T1000 (cell line): ENCODE measurements at regions not wholly inside any gene's neighbourhood (a gene's known extent, or its start where the extent isn't known, plus 50 kb on each side); places are given as distances from the start of the nearest gene placed in this dataset.
A peak's percentile ranks its signal among the peaks of the same experiment; 100 is the strongest.

Experiments used
- DNase-seq: peaks from one replicate; lab custom pipeline; 2025; ENCODE audit warnings: mixed read lengths; lab: John Stamatoyannopoulos, UW

DNA sequence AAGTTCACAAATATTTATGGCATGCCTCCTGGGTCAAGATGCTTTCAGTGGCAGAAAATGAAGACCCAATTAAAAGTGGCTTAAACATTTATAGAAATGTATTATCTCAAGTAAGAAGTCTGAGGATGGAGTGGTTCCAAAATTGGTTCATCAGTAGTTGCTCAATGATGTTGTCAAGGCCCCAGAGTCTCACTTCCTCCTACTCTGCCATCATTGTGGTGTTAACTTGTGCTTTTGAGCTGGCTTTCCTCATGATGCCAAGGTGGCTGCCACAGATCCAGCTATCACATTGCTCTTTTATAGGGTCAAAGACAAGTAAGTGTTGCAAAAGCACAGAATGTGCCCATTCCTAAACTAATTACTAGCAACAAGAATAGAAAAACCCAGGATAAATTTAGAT, 404.6 kb upstream of the NRP1 start:
- no peak for DNase-seq

DNA sequence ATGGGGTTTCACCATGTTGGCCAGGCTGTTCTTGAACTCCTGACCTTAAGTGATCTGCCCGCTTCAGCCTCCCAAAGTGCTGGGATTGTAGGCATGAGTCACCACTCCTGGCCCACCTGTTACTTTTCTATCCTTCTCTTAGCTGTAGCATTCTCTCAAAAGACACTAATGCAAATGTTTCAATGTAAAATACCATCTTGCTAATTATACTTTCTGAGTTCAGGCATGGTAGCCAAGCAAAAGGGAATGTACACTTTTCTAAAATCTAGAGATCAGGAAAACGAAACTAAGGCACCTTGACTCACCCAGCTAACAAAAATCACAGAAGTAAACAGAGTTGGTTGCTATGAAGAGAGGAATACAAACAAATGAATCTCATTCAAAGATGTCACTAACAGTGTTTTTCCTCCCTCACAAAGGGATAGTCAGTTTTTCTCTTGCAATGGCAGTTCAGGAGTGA, 401.0 kb upstream of the NRP1 start:
- DNase-seq: no peak

DNA sequence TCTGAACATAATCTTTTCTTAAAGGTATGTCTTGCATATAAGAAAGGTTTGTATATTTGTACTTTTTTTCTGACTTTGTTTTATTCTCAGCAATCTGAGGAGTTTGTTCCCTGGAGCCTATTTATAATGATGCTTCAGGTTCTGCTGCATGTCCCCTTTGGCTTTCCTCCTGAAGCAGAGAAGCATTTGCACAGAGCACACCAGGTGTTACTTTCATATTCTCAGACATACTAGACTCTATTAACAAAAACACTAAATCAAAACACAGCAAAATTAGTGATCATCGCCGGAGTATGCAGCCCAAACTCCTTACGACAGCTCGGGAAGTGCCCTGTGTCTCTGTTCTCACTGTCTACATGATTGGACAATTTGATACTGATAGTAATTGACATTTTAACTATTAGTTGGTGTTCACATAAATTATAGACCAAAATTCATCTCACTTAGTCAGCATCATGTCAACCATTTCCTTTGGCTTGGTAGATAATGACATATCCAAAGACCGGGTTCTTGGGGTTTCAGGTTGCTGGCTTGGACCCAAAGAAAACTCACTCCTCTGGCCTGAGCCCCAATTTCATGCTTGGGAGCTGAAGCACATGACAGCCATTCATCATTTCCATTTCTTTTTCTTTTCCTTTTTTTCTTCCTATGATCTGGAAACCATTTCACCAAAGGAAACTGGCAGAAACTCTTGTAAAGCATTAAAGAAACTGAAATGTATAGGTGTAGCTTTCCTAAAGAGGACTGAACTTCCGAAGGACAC, 400.1 kb upstream of the NRP1 start:
- DNase-seq: no peak

DNA sequence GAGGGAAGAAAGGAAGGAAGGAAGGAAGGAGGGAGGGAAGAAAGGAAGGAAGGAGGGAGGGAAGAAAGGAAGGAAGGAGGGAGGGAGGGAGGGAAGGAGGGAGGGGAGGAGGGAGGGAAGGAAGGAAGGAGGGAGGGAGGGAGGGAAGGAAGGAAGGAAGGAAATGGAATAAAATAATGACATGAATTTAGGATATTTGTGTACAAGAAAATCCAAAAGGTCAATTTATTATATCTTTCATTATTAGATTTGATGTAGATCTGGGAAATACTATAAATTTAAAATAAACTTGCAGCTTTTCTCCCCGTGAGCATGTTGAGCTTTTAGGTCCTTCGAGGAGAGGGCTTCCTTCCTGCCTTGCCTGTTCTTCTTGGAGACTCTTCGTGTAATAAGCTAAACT, 398.6 kb upstream of the NRP1 start:
- no peak for DNase-seq

DNA sequence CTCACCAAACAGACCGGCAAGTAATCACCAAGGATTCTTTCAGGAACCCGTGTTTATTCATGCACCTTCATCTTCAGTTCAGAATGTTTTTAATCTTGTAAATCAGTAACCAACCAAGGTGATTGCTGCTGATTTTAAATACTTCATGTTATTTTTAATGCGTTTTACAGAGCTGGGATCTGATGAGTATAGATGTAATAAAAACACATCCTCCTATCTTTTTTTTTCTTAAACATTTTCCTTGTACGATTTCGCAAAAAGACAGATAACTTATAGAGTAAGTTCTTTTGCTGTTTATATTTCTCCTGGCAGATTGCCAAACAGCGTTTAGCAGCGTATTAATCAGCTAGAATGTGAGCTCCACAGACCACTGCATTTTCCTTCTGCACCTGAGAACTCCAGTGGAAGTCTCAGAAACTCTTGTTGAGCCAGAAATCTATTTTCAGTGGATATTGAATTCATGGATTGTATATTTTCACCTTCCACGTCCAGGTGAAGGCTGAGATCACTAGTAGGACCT, 397.8 kb upstream of the NRP1 start:
- no peak for DNase-seq

DNA sequence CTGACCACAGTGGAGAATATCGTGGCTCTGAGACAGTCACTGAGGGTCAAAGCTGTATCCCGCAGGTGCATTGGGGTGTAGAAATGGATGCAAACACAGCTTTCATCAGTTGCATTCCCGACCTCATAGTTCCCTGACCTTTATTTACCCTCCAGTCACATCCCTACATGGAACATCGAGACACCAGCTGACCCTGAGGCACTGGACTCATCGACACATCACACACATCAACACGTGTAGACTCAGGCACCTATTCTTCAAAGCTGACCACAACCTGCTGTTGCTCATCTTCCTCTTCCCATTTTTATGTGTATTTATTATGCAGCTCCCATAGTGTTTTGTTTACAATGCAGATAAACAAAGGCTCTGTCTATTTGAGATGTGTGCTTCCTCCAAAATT, 396.9 kb upstream of the NRP1 start:
- no peak for DNase-seq

DNA sequence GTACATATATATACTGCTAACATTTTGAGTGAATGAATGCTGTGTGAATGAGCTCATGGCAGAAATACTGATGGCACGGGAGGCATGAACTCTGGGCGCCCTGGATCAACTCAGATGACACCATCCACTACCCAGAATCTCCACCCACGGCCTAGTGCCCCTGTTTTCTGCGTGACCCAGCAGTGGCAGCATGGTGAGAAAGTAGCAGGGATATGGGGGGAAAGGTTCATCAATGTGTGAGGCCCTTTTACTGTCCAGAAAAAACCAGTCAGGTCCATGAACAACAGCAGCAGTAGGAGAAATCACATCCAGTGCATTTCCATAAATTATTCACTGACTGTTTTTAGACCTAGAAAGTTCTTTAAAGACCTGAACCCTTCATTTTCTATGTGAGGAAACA, 391.0 kb upstream of the NRP1 start:
- DNase-seq: no peak

DNA sequence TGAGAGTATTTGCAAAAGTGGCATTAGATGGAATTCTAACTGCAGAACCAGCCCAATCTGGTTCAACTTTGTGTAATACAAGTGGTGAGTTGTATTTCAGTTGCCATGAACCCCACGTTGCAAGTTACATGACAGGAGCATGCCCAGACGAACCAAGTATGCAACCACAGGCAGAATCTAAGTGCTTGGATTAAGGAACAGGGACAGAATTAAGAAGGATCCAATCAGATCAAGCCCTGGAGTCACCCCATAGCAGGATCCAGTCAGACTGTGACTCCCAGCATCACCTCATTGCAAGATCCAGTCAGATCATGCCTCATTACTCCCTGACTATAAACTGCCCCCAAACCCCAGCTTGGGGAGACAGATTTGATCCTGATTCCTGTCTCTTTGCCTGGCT, 388.7 kb upstream of the NRP1 start:
- DNase-seq: no peak

DNA sequence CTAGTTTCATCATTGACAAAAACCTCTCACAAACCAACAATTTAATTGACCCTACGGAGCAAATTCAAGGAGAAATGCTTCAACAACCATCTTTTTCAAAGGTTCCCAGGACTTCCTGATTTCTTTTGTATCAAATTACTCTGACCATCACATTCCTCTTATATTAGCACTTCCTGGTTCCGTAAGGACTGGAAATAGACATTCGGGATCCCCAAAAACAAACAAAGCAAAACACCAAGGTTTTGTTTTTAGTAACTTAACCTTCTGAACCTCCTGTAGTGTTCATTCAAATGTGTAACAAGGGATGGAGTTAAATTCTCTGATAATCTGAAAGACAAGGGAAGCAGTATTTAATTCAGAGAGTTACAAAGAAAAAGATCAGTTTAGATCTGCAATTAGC, 387.6 kb upstream of the NRP1 start:
- DNase-seq: no peak

DNA sequence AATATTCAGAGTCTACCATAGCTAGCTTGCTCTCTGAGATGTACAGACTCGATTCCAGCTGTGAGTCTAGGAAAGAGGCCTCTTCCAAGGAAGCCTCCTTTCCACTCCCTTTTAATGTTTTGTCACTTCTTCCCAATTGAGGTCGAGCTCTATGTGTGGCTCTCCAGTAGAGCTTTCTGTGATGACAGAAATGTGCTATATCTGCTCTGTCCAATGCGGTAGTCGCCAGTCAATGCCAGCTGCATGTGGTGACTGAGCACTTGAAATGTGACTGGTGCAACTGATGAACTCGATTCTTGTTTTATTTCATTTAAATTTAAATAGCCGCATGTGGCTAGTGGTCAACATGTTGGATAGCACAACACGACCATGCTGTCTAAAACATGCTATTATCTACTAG, 387.0 kb upstream of the NRP1 start:
- no peak for DNase-seq

DNA sequence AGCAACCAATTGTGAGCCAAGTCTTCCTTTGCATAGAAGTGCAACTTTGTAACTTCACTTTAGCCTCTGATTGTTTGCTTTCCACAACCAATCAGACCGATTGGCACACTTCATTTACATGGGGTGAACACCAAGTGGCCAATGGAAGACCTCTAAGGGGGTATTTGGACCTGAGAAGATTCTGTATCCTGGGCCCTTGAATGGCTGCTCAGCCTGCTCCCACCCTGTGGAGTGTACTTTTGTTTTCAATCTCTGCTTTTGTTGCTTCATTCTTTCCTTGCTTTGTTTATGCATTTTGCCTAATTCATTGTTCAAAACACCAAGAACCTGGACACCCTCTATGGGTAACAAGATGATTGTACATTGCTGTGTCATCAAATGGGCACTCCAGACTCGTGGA, 385.7 kb upstream of the NRP1 start:
- DNase-seq: no peak

DNA sequence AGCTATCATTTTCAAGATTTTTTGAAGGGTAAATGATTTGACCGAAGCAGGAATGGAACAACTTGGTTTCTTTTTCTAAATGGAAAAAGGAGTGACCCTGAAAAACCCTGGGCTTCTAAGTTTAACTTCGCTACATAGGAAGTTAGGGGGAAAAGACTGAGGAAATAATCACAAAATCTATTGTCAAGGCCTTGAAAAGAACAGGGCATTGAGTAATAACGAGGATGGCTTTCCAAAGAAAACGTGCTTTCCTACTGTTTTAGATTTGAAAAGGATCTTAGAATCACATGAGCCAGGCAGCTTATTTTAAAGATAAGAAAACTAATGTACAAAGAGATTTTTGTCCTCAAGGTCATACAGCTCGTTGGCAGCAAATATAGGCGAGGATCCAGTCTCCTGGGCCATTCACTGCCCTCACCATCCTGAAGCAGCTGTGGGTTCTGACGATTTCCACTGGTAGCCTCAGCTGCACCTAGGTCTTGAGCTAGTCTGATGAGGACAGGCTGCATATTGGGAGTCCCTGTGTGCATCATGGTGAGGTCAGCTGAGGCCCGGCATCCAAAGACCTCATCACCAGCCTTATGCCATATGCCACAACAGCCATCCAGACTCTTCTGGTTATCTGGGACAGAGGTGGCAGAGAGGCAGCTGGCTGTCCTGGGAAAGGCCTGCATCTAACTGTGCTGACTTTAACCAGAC, 384.7 kb upstream of the NRP1 start:
- no peak for DNase-seq

DNA sequence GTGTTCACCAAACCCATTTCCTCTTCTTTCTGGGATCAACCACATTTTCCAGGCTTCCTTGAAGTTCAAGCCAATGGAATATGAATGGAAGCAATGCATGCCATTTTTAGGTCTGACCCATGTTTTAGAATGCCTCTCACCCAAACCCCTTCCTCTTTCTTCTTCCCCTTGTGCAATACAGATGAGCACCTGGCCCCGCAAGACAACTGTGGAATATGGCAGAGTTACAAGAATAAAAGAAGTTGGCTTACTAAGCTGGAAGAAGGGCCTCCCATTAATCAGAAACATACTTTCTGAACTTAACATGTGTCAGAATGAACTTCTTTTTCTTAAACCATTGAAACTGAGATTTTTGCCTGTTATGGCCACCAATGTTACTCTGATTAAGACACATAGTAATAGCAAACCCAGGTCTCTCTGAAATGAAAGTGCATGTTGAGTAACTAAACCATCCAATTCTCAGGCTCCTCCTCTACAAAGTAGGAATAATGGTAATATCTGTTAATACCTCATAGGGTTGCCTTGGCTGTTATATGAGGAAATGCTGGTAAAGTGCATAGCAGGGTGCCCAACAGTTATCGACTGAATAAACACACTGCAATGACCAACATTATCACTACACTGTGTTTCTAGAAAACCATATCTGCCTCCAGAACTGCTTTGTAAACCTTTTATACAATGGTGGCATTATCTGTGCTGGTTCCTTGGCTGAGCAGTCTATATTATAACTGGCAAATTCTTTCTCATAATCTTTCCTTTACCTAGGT, 382.2 kb upstream of the NRP1 start:
- no peak for DNase-seq

DNA sequence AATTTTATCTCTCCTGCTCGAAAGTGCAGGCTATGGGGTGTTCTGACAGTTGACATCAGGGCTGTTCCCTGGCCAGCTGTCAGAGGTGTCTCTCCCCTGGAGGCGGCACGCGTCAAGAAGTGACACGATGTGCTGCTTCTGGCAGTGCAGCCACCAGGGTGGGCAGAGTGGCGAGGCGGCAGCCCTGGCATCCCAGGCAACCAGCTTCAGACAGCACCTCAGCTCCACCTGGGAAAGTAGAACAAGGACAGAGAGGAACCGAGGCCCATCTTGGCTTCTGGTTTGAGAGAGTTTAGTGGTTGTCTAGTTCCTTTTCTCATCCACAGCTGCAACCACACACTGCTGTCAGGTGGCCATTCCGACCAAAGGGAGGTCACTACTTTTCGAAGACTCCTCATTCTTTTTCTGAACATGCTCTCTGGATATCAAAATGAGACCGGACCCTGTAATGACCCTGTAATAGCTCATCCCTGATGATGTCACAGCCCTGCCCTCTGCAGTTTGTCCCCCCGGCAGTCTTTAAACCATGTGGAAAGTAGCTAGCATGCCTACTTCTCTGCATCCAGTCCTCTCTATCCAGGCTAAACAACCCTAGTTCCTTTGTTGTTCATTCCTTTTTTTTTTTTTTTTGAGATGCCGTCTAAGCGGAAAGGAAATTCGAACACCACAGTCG, 381.0 kb upstream of the NRP1 start:
- DNase-seq: no peak

DNA sequence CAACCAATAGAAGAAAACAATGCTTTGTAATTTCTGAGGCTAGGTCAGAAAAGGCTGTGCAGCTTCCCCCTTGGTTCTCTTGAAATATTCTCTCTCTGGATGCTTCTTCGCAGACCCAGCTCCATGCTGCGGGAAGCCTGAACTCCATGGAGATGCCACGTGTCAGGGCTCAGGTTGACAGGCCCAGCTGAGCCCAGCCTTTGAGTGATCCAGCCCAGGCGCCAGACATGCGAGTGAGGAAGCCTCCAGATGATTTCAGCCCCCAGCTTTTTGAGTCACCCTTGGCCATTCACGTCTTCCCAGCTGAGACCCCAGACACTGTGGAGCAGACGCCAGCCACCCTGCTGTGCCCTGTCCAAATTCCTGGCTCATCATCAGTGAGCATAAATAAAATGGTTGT, 378.4 kb upstream of the NRP1 start:
- DNase-seq: no peak

DNA sequence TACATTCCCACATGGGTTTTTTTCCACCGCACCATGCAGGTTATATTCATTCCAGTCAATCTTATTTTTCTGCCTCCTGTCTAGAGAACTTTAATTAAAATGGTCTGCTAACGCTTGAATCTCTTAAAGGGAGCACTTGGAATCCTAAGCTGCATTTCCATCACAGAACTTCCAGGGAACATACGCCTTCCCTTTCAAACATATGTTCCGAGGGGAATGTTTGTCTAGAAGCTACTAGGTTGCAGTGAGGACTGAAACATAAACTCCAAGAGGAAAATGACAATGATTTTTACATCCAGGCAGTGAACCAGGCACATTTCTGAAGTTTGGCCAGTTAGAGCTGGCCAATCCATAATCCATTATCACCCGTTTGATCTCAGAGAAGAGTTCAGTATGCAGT, 375.5 kb upstream of the NRP1 start:
- DNase-seq: no peak

DNA sequence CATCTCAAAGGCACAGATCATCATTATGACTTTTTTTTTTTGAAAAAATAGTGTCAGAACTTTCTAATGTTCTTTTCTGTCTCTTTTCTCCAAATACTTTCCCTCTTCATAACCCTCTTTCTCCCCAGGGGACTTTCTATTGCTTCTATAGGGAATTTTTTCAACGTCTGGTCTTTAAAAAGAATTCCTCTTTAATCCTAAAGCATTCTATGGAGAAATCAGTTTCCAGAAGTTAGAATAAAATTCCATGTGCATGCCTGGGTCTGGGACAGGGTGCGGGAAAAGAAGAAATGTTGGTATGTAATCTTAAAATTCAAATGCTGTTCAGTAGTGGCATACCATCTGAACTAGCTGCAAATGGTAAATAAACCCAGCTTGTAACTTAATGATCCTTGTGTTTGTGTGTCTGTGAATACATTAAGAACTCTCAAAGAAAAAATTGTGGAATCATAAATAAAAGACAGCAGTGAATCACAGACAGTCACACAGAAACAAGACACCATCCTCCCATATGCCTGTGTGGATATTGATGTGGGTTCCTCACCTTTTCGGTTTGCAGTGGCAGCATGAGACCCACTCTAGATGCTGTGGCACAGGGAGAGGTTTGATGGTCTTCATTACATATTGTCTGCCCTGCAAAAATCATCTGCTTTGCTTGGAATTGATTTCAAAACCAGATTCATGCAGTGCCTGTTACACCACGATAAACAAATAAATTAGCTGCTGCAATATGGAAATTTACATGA, 374.7 kb upstream of the NRP1 start:
- no peak for DNase-seq

DNA sequence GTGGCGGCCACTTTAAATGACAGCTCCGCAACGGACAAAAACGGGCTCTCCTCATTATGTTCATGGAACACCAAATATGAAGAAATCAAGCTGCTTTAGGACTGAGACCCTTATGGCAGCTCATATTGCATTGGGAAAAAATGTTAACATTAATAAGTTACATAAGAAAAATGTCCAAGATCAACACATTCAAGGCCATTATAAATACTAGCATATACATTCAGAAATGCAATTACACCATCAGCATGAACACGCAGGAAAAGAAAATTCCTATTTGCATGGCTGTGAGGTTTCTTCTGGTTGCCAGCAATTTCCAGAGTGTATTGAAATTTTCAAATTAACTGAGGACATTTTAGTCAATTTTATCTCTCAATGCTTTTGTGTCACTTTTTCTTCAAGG, 374.1 kb upstream of the NRP1 start:
- no peak for DNase-seq

DNA sequence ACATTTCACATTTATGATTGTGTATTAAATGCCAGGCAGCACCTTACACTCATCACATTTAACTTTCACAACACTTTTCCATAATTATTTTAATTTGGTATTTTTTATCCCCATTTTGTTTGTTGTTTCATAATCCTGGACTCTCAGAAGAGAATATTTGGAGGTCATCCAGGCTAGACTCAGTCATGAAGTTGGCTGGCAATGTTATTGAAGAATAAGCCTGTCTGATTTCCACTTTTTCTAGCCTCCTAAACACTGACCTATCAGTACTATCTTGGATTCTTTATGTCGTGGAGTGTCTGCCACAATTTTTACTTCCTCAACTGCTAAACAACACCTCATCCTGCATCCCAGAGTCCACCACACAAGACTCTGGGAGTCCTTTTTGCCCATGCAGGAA, 372.3 kb upstream of the NRP1 start:
- DNase-seq: no peak

DNA sequence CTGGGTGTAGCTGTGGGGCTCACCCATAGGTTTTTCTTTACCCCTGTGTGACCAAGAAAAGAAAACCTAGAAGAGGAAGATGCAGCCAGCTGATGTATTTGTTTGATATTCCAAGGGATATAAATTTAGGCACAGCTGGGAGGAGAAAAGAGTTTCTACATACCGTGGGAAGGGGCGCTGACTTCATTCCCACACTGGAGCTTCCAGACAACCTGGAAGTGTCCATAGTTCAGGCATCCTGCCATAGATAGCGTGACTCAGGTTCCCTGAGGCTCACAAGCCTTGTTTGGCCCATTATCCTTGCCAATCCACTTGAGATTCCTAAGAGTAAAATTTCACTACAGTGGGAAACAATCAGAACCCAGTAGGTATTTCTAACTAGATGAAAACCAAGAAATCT, 371.7 kb upstream of the NRP1 start:
- peak; percentile 98 for DNase-seq

DNA sequence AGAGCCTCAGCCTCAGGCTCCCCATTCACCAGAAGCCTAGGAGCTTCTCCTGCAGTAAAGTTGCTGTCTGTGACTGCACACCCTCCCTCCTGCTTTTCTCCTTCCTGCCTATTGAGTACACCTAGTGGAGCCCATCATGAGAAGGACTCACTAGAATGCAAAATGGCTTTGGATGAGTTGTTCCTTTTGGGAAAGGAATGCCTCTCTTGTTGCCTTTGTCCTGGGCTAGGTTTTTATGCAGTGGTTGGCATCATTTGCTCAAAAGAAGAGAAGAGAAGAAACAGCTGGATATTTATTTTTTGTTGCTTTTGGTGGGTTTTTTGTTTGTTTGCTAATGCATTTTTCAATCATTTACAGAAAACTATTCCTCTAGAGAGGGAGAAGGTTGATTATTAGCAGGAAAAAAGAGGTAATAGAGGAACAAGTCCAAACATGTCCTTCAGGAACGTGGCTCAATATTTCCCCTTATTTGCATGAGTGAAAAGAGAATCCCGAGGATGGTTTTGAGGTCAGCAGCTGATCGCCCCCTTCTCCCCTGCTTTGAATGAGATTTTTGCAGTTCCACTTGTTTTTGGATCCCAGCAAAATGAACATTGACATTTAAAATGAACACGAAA, 369.9 kb upstream of the NRP1 start:
- no peak for DNase-seq
